SK-N-MC (cell line): ENCODE measurements at regions not wholly inside any gene's neighbourhood (a gene's known extent, or its start where the extent isn't known, plus 50 kb on each side); places are given as distances from the start of the nearest gene placed in this dataset.

Experiments
- DNase-seq: peaks from one replicate; pipeline ENCODE4 v3.0.0-alpha.2; 2011; ENCODE audit warnings: low read depth, low spot score
- H3K27ac ChIP-seq: fragments of 200-600 bp; sonication (generic); 2 replicates; pipeline ENCODE4 v1.5.1; 2016; ENCODE audit warnings: mixed run types
- H3K36me3 ChIP-seq: fragments of 200-600 bp; sonication (generic); 2 replicates; pipeline ENCODE4 v1.6.1; 2017; ENCODE audit warnings: antibody characterized with exemption, low read length, mixed read lengths; ENCODE audit not compliant: insufficient read depth
- H3K4me3 ChIP-seq: fragments of 200-600 bp; sonication (generic); 2 replicates; pipeline ENCODE4 v1.5.1; 2016
- H3K9ac ChIP-seq: fragments of 200-600 bp; sonication (generic); 2 replicates; pipeline ENCODE4 v1.8.0; 2017; ENCODE audit warnings: mixed run types, mixed read lengths; ENCODE audit not compliant: insufficient read length
- H3K9me3 ChIP-seq: fragments of 200-600 bp; sonication (generic); 2 replicates; pipeline ENCODE4 v1.6.1; 2017; ENCODE audit warnings: low read depth, mild to moderate bottlenecking, antibody characterized with exemption, low read length, moderate library complexity, mixed read lengths
- EZH2 ChIP-seq: fragments of 200-600 bp; sonication (generic); IDR thresholded peaks from one replicate; pipeline ENCODE4 v1.6.1; 2017; ENCODE audit warnings: antibody characterized with exemption
- FOXP2 ChIP-seq: optimal IDR thresholded peaks from 2 replicates; pipeline ENCODE3; 2011; ENCODE audit warnings: mild to moderate bottlenecking, moderate library complexity; ENCODE audit not compliant: insufficient read depth; ENCODE audit errors: extremely low read length, control extremely low read depth
- POLR2AphosphoS5 ChIP-seq: IDR thresholded peaks from 2 replicates; pipeline ENCODE4 v1.6.1; 2012; ENCODE audit warnings: mild to moderate bottlenecking, low read depth, low read length, borderline replicate concordance

GRCh38 chr18:39701839-39702238, 2136.2 kb upstream of the CELF4 start:
- Histone ChIP-seq H3K9ac (no peak overlapping the region), H3K4me3 (no peak overlapping the region), H3K27ac (no peak overlapping the region), H3K9me3 (no peaks in the 10 kb centered on the region), H3K36me3 (no peaks in the 10 kb centered on the region)
- DNase-seq, result no peak
- no peak for TF ChIP-seq EZH2
- TF ChIP-seq FOXP2, result no peak
- TF ChIP-seq POLR2AphosphoS5, result no peak

- no peak for DNase-seq
- Histone ChIP-seq H3K27ac (no peak overlapping the region), H3K36me3 (no peaks in the 10 kb centered on the region)
These were observed 2135.6 kb upstream of the CELF4 start for GRCh38 chr18:39701055-39701783.

GRCh38 chr18:39699340-39699964, 2133.9 kb upstream of the CELF4 start:
- no peak overlapping the region for H3K27ac ChIP-seq
- no peak overlapping the region for H3K4me3 ChIP-seq
- H3K36me3 ChIP-seq, result no peaks in the 10 kb centered on the region
- no peak for DNase-seq
- H3K9ac ChIP-seq, result no peak overlapping the region
- no peaks in the 10 kb centered on the region for H3K9me3 ChIP-seq
- TF ChIP-seq POLR2AphosphoS5, result no peak
- no peak for TF ChIP-seq EZH2
- no peak for TF ChIP-seq FOXP2

More at GRCh38 chr18:39701055-39701783, 2135.6 kb upstream of the CELF4 start:
- Histone ChIP-seq H3K4me3 (no peak overlapping the region), H3K9me3 (no peaks in the 10 kb centered on the region), H3K9ac (no peak overlapping the region)
- TF ChIP-seq POLR2AphosphoS5 (no peak), FOXP2 (no peak), EZH2 (no peak)

GRCh38 chr18:39698436-39698835, 2132.8 kb upstream of the CELF4 start:
- Histone ChIP-seq H3K4me3 (no peak overlapping the region), H3K9ac (no peak overlapping the region), H3K27ac (no peak overlapping the region), H3K36me3 (no peaks in the 10 kb centered on the region), H3K9me3 (no peaks in the 10 kb centered on the region)
- TF ChIP-seq EZH2 (no peak), POLR2AphosphoS5 (no peak)
- no peak for DNase-seq

GRCh38 chr18:39693359-39693758, 2127.8 kb upstream of the CELF4 start:
- Histone ChIP-seq H3K4me3 (no peak overlapping the region), H3K36me3 (no peaks in the 10 kb centered on the region)
- DNase-seq, result no peak

GRCh38 chr18:39692367-39693015, 2126.9 kb upstream of the CELF4 start:
- Histone ChIP-seq H3K27ac (no peak overlapping the region), H3K4me3 (no peak overlapping the region), H3K36me3 (no peaks in the 10 kb centered on the region), H3K9me3 (no peaks in the 10 kb centered on the region), H3K9ac (no peak overlapping the region)
- no peak for TF ChIP-seq FOXP2
- TF ChIP-seq EZH2, result no peak
- no peak for TF ChIP-seq POLR2AphosphoS5
- no peak for DNase-seq

More at GRCh38 chr18:39693359-39693758, 2127.8 kb upstream of the CELF4 start:
- H3K9ac ChIP-seq, result no peak overlapping the region
- TF ChIP-seq FOXP2 (no peak), EZH2 (no peak), POLR2AphosphoS5 (no peak)
- no peaks in the 10 kb centered on the region for H3K9me3 ChIP-seq
- H3K27ac ChIP-seq, result no peak overlapping the region

- no peak overlapping the region for H3K9ac ChIP-seq
- TF ChIP-seq FOXP2 (no peak), POLR2AphosphoS5 (no peak), EZH2 (no peak)
- no peaks in the 10 kb centered on the region for H3K9me3 ChIP-seq
- H3K4me3 ChIP-seq, result no peak overlapping the region
- no peaks in the 10 kb centered on the region for H3K36me3 ChIP-seq
- DNase-seq, result no peak
- no peak overlapping the region for H3K27ac ChIP-seq
These were observed 2119.8 kb upstream of the CELF4 start for GRCh38 chr18:39685303-39685902.

- H3K27ac ChIP-seq, result no peak overlapping the region
- H3K9ac ChIP-seq, result no peak overlapping the region
- no peaks in the 10 kb centered on the region for H3K9me3 ChIP-seq
- H3K4me3 ChIP-seq, result no peak overlapping the region
- H3K36me3 ChIP-seq, result no peaks in the 10 kb centered on the region
- no peak for DNase-seq
- TF ChIP-seq FOXP2, result no peak
- TF ChIP-seq EZH2, result no peak
- no peak for TF ChIP-seq POLR2AphosphoS5
These were observed 2115.5 kb upstream of the CELF4 start for GRCh38 chr18:39681061-39681460.
